AG04450 (cell line): ENCODE measurements at regions not wholly inside any gene's neighbourhood (a gene's known extent, or its start where the extent isn't known, plus 50 kb on each side); places are given as distances from the start of the nearest gene placed in this dataset.

Experiments used
- CTCF ChIA-PET: fragments of 300-600, 350-600 bp; formaldehyde crosslinking; extraction: SDS; loops from one replicate; lab custom pipeline; 2022; ENCODE audit warnings: antibody characterized with exemption, inconsistent platforms; lab: Charles Lee
- POLR2A ChIA-PET: fragments of 350-600 bp; formaldehyde crosslinking; extraction: SDS; loops from one replicate; lab custom pipeline; 2021; ENCODE audit warnings: antibody characterized with exemption, inconsistent platforms; lab: Yijun Ruan, JAX
- DNase-seq: peaks from one replicate; pipeline ENCODE4 v3.0.0-alpha.2; 2011; ENCODE audit warnings: low read depth, low spot score
- H3K27ac ChIP-seq: one replicate; pipeline ENCODE4 v1.5.1; 2012; ENCODE audit warnings: low read depth, low read length, control low read depth
- H3K27me3 ChIP-seq: one replicate; pipeline ENCODE4 v1.6.0; 2012; ENCODE audit warnings: low read length; ENCODE audit not compliant: control insufficient read depth, insufficient read depth
- H3K4me3 ChIP-seq: 2 replicates; pipeline ENCODE4 v1.5.1; 2011; ENCODE audit warnings: mild to moderate bottlenecking, low read depth, low read length, control low read depth
- H3K9me3 ChIP-seq: 2 replicates; pipeline ENCODE4 v1.5.1; 2012; ENCODE audit warnings: low read length; ENCODE audit not compliant: control insufficient read depth, insufficient read depth
- TF ChIP-seq, protein P1 (sequence below): IDR thresholded peaks from 2 replicates; pipeline ENCODE4 v1.5.1; 2011; ENCODE audit warnings: low read depth, low read length, control low read depth, inconsistent platforms

DNA sequence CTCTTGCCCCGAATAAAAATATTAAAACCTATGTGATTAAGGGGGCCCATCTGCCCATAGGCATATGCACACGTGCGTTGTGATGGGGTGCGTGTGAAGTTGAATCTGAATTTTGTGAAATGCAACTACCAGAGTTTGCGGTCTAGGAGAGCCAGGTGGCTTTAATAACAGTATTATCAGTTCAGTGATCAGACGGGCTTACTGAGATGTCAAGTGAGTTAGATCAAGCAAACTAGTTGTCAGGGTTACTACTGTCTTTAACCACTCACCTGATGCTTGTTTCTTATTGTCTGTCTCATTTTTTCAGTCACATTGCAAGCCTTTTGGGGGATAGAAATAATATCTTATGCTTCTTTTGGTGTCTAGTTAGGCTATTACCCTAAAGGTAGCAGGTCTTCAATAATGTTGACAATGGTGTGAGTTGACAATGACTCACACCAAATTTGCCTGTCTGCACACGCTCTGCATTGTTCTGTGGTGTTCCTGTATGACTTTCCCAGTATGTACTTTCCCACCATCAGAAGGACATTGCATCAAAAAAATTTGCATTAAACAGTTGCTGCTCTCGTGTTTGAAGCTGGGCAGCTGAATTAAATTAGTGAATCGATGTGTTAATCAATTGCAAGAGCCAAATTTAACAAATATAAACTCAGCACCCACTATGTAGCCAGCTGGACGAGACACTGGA lies 103.1 kb upstream of the NAA20 start:
- Histone ChIP-seq H3K27ac (no peak overlapping the region), H3K4me3 (no peak overlapping the region), H3K9me3 (no peaks in the 10 kb centered on the region), H3K27me3 (no peaks in the 10 kb centered on the region)
- TF ChIP-seq, protein P1, sequence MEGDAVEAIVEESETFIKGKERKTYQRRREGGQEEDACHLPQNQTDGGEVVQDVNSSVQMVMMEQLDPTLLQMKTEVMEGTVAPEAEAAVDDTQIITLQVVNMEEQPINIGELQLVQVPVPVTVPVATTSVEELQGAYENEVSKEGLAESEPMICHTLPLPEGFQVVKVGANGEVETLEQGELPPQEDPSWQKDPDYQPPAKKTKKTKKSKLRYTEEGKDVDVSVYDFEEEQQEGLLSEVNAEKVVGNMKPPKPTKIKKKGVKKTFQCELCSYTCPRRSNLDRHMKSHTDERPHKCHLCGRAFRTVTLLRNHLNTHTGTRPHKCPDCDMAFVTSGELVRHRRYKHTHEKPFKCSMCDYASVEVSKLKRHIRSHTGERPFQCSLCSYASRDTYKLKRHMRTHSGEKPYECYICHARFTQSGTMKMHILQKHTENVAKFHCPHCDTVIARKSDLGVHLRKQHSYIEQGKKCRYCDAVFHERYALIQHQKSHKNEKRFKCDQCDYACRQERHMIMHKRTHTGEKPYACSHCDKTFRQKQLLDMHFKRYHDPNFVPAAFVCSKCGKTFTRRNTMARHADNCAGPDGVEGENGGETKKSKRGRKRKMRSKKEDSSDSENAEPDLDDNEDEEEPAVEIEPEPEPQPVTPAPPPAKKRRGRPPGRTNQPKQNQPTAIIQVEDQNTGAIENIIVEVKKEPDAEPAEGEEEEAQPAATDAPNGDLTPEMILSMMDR, result no peak
- no peak for DNase-seq
- CTCF ChIA-PET, result no interaction called here
- POLR2A ChIA-PET, result no interaction called here

DNA sequence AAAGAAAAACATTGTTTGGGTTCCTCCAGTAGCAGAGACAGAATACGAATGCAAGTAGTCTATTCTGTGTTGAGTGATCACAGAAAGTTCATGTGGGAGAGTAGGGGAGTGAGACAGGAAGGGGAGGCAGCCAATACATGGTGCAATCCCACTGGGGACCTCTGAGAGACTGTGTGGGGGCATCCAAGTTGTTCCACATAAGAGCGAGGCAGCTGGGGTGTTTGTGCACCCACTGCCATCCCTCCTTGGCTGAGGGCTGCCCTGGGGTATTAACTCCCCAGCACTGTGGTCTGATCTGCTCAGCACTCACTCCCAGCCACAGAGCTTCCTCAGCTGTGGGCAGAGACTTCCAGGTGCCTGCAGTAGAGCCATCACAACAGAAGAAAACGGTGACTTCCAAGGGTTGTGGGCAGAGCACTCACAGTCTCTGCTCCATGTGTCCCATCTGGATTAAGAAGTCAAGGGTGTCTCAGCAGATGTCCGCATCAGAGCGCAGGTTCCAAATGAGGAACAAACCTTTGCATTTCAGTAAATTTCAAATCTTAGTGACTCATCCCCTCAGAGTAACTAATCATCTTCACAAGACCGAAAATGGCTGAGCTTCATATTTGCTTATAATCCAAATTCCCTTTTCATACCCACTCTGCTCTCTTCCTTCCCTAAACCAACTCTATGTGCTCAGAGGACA lies 101.9 kb upstream of the NAA20 start:
- H3K27ac ChIP-seq, result no peak overlapping the region
- CTCF ChIA-PET, result interaction anchor here (0.7 kb wide), 1 partner anchor 222 kb away, joined by 3 read pairs; no protein-coding TSS in a partner anchor
- POLR2A ChIA-PET, result no interaction called here

DNA sequence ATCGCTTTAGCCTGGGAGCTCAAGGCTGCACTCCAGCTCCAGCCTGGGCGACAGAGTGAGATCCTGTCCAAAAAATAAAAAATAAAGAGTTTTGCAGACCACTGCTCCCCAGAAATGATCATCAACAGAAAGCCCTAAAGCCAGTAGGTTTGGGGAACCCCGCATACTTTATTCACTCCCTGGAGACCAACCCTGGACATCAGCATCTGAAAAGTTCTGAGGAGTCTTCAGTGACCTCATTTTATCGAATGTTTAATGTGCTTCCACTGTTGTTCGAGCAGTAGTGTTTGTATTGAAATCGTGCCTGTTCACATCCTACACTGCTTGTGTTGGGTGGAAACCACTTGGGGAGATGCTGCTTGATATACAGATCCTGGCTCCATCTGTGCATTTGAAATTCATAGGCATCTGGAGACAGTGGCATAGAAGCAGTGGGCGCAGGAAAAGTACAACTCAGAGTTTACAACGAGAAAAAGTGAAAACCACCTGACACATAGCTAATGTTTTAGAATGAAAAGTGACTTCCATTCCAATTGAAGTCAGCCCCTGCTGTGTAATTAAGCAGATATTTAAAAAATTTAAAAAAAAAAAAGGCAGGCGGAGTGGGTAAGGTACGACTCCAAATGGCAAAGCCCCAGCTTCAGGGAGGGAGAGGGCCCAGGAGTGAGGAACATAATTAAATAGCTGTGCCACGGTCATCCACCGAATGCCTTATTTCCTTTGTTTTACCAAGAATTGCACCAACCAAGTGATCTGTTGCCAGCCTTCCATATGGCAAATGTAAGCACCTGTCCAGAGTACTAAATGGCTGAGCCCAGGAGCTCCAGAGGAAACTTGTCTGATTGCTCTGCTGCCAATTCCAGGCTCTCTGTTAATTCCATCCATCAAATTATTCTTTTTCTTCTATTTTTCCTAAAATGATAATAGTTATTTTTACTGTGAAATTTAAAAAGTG lies 100.4 kb upstream of the NAA20 start:
- CTCF ChIA-PET, result interaction anchor here (1.1 kb wide), 1 partner anchor 131 kb away, joined by 4 read pairs; no protein-coding TSS in a partner anchor
- Histone ChIP-seq H3K27ac (no peak overlapping the region), H3K9me3 (no peaks in the 10 kb centered on the region; the same call in 1 of the 2 replicates), H3K4me3 (no peak overlapping the region), H3K27me3 (no peaks in the 10 kb centered on the region)
- POLR2A ChIA-PET, result no interaction called here
- TF ChIP-seq, protein P1, result no peak
- DNase-seq, result no peak

More for the DNA sequence above, 101.9 kb upstream of the NAA20 start:
- Histone ChIP-seq H3K9me3 (no peaks in the 10 kb centered on the region), H3K27me3 (no peaks in the 10 kb centered on the region), H3K4me3 (no peak overlapping the region)
- TF ChIP-seq, protein P1, result no peak
- DNase-seq, result no peak

DNA sequence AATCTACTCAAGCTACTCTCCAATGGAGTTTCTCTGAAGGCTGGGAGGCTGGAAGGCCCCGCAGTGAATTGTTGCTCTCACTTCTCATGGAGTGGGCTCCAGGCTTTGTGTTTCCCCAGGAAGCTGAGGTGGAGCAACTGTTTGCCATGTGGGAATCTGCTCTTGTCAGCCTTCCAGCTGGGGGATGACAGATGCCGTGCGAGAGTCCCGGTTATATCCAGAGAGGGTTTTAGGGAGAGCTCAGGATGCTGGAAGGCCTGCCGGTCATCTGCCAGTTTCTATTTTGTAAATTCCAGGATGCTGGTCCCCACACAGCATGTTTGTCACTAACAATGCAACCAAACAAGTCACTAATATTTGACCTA lies 98.2 kb upstream of the NAA20 start:
- CTCF ChIA-PET, result interaction anchor here (0.7 kb wide), 1 partner anchor 134 kb away, joined by 3 read pairs; no protein-coding TSS in a partner anchor
- TF ChIP-seq, protein P1, result no peak
- Histone ChIP-seq H3K27me3 (no peaks in the 10 kb centered on the region), H3K4me3 (no peak overlapping the region), H3K27ac (no peak overlapping the region), H3K9me3 (no peaks in the 10 kb centered on the region; the same call in 1 of the 2 replicates)
- no peak for DNase-seq
- POLR2A ChIA-PET, result no interaction called here
